ENCODE measurements at regions not wholly inside any gene's neighbourhood (a gene's known extent, or its start where the extent isn't known, plus 50 kb on each side); places are given as distances from the start of the nearest gene placed in this dataset.
"Not testable (repeated sequence)": the region's sequence is repeated elsewhere in the genome, so short reads cannot be mapped to it uniquely, and the experiment has no call there.

DNA sequence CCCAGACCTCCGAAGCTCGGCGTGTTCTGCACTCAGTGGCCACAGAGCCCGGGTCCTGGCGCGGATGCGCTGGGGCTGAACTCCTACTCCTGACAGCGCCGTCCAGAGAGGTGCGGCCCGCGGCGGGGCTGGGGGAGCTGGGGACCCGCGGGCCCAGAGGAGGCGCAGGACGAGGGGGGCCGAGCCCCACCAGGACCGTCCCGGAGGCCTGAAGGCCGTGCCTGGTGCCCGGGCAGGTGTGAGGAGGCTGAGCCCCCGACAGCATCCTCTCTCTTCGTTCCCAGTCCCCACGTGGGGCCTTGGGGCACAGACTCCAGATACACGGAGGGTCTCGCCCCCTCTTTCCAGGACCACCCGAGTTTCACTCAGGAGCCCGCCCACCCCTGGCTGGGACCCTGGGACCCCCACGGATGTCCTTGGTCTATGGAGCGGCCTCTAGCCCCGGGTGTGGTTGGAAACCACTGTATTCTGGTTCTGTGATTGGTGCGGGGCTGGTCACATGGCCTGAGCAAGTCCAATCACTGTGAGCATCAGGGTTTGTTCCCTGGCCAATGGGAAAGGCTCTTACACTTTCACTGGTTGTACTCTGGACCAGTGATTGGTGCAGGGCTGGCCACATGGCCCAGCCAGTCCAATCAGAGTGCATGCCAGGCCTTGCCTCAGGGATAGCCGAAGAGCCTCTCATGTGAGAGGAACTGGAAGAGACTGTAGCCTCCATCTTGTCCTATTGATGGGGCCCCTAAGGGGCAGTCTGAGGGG, 217.6 kb upstream of the SFSWAP start:
- DNase-seq: no peak

DNA sequence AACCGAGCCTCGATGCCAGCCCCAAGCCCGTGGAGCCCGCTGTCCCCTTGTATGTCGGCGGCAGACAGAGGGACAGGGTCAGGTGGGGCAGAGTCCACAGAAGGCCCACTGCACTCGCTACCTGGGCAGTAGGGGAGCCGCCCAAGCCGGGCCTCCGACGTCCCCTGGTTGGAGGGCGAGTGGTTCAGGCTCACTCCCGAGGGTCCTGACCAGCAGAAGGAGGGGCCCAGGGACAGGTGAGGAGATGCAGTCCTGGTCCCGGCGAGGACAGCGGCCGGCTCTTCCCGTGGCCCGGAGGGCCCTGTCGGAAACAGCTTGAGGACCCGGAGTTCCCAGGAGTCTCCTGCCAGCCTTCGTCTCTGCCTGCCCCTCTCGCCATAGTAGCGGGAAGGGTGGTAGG, 216.7 kb upstream of the SFSWAP start:
- DNase-seq: no peak

DNA sequence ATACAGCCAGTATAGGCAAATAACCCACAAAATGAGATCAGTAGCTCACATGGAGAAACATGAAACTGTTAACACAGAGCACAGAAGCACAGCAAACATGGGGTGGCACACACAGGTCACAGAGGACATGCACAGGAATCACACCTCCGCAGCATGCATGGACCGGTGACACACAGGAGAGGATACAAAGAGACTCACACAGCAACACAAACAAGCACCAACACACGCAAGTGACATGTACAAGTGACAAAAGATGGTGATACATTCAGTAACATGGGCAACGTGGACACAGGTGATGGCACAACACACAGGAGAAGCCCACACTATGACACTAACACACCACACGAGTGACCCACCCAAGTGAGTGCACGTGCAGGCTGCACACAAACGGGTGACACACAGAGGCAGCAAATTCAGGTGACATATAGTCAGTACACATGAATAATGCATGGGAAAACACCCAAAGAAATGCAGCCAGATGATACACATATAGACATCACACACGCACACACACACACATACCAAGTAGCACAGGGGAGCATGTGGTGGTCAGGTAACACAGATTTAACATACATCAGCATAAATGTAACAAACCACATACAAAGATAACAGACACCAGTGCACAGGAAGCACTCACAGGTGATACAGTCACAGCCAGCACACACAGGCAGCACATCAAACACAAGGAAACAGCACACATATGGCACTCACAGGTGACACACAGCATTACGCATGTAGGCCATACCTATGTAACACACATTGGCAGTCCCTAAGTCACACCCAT, 216.0 kb upstream of the SFSWAP start:
- no peak for DNase-seq

DNA sequence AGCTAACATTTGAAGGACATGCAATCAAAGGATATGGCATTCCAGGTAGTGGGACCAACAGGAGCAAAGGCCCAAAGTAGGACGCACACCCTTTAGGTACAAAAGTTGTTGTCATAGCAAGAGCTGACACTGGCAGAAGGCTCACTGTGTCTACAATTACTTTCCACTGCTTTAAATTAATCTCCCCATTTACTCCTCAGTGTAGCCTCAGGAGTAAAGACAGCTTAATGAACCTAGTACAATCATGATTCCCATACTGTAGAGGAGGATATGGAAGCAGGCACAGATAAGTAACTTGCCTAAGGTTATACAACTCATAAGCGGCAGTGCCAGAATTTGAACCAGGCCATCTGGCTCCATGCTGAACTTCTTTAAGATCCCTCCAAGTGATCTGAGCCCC, 212.9 kb upstream of the SFSWAP start:
- DNase-seq: no peak

DNA sequence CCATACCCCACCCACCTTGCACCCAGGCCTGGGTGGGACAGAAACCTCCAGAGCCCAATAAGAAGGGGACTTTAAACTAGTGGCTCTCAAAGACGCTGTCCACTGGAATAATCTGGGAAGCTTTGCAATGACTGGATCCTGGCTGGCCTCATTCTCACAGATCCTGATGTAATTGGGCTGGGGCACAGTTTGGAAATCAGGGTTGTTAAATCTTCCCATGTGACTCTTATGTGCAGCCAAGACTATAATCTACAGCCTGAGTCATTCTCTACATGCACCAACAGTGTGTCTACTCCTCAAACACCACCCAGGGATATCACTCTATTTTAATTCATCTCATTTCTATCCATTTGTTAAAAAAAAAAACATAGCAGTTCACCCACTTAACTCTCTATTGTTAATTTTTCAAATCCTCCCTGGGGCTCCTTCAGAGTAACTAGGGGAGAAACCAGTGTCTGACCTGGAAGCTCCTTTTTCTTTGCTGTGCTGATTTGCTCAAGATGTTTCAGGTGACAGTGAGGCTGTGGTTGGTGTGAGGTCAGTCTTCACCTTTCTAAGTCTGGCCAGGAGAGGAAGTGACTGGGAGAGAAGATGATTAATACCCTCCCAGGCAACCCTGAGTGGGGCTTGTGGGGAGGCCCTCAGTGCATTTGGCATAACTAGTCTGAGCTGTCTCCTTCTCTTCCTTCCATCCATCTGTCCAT, 211.6 kb upstream of the SFSWAP start:
- DNase-seq: no peak

DNA sequence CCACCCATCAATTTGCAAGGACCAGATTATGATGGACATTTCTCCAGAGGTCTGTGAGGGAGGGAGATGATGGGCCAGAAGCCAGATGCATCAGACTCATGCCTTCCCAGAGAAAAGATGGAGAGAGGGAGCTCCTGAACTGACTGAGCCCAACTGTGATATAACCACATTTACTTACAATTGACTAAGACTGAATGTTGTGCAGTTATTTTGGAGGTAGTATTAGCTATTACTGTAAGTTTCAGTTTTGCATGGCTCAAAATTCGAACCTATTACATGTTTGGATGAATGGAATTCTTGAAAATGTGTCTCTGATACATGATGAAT, 211.1 kb upstream of the SFSWAP start:
- DNase-seq: no peak

DNA sequence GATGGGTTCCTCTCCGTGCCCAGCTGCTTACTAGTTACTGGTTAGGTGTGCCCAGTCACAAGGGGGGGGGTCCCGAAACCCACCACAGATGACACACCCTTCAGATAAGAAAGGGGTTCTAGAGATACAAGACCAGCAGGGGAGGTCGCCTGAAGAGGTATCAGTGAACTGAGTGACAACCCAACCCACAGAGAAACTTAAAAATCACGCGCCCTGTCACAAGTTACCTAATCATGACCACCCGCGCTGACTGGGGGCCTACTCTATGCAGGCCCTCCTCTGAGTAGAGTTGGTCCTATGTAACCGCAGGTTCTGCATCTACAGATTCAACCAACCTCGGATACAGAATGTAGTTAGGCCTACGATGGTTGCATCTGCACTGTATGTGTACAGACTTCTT, 210.3 kb upstream of the SFSWAP start:
- no peak for DNase-seq

DNA sequence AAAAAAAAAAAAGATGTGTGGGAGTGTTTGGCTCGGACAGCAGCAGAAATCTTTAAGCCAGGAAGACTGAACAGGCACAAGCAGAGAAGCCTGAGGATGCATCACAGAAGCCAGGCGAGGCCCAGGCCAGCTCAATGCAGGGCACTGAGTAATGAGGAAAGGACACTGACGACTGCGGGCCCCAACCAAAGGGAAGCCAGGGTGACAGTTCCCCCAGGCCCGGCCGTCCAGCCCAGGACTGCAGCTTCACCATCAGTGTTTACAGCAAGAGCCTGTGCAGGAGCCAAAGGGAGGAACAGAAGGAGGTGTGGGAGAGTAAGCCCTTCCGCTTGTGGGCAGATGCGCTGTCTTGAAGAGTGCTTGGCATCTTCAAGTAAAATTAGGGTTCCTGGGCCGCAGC, 205.3 kb upstream of the SFSWAP start:
- DNase-seq: no peak

DNA sequence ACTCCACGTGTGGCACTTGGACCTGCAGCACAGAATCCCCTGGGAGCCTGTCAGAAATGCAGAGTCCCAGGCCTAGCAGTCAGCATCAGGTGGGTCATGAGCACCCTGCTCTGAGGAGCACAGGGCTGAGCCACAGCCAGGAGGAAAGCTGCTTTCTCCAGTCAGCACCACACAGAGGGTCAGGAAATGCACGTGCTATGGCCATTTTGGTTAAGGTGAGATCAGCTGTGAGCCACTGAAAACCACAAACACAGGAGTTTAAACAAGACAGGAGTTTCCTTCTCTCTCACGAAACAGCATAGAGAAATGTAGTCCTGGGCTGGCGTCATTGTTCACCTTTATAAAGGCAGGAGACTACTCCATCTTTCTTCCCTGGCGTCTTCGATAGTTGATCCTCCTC, 204.5 kb upstream of the SFSWAP start:
- no peak for DNase-seq

DNA sequence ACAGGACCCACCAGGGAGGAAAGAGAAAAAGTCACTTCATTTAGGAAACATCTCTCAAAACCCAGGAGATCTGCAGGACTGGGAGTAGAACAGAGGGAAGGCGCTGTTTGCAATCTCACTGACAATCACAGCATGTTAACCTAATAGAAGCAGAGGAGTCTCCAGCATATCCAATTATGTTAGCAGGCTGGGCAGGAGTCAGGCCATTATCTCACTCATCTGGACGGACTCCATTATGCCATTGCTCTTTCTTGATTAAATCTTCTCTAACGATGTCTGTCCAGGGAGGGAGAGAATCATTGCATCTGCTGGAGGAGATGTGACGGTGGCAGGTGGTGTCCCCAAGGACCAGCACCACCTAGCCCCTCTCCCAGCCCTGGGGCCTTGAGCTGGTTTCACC, 203.8 kb upstream of the SFSWAP start:
- no peak for DNase-seq

DNA sequence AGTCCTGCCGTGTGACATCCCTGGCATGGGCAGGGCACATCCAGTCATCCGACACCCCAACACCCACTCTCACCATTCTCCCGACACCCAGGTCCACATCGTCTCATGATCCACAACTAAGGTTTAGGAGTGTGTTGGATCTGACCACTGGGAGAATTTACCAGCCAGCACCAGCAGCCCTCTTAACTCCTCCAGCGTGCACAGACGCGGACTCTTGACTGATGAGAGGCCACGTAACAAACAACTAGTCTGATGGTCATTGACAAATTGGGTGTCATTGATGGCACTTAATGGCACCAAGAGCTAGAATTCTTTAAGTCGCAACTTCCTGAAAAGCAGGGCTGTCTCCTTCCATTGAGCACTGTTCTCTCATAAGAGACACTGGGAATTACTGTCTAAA, 203.0 kb upstream of the SFSWAP start:
- DNase-seq: no peak

DNA sequence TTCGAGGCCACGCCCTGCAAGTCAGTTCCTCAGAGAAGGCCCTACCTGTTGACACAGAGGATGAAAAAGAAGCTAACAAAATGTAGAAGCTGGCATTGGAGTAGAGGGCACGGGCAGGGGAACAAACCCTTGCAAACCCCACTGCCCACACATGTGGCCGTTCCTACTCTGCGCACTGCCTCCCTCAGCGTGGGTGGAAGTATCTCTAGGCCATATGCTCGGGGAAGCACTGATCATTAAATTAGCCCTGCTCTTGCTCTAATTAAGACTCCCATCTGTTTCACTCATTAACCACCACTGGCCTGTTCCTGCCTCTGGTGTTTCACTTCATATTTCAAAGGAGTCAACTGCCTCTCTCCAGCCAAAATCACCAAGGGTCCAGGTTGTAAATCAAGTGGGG, 201.2 kb upstream of the SFSWAP start:
- DNase-seq: no peak

DNA sequence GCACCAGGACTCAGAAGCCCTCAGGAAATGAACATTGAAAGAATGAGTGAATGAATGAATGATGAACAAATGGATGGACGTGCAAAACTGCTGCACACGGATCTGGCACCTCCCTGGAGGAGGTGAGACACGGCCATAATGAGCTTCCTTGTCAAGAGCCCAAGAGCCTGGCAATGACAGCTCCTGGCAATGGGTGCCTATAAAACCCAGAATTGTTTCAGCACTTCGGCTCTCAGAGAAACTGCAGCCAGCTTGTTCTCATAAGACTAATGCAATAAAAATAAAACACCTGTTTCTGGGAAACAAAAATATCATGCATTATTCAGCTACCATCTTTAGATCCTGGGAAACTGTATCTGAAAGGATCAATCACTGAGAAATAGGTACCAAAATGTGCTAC, 200.5 kb upstream of the SFSWAP start:
- DNase-seq: no peak

DNA sequence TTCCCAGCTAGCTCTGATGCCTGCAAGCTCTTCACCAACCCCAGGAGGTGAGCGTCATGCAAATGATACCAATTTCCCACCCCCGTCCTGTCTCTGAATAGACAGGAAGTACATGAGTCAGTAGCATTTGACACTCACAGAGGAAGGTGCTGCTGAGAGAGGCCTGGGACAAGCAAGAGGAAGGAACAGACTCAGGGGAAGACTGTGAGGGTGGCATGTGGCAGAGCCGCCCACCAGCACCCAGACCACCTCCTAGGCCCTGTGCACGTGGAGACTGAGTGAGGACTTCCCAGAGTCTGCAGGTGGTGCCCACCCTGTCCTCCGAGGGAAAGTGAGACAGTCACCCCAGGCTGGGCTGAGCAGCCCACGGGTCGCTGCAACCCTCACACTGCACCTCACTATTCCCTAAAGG, 199.5 kb upstream of the SFSWAP start:
- DNase-seq: peak; percentile 86

DNA sequence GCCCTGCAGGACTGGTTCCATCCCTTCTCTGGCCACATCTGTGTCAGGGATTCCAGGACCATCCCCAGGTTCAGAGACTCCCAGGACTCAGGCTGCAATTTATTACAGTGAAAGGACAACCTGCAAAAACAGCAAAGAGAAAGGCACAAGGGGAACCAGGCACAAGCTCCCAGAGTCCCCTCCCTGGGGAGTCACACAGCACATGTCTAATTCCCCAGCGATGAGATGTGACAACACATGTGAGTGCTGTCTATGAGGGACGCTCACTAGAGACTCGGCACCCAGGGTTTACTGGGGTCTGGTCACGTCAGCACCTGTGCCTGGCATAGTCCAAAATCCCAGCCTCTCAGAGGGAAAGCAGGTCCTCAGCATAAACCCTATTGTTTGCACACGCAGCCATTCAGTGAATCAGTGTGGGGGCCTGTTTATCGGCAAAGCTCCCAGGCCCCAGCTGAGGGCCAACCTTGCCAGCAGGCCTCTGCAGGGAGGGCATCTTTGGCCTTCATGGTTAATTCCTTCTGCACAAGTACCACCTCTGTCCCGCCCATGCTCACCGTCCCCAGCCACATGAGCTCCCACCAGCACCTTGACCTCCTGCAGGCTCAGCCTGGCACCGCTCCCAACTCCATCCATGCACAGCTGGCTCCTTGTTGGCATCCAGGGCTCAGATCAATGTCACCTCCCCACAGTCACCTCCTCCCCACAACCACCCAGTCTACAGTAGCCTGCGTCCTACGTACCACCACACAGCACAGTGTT, 198.9 kb upstream of the SFSWAP start:
- no peak for DNase-seq

DNA sequence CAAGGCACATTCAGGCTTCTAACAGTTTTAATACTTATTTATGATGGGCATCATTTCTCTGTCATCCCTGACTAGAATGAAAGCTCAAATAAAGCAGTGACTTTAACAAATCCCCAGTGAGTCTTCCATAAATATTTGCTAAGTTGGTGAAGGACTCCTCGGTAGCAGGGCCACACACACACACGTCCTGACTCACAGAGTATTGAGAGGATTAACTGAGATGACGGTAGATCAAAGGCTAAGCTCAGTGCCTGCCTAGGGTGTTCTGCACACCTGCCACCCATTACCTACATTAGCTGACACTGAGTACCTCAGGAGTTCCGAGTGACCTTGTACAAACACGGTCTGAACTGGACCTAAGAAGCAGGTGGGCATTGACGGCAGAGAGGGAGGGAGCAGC, 197.3 kb upstream of the SFSWAP start:
- DNase-seq: no peak

DNA sequence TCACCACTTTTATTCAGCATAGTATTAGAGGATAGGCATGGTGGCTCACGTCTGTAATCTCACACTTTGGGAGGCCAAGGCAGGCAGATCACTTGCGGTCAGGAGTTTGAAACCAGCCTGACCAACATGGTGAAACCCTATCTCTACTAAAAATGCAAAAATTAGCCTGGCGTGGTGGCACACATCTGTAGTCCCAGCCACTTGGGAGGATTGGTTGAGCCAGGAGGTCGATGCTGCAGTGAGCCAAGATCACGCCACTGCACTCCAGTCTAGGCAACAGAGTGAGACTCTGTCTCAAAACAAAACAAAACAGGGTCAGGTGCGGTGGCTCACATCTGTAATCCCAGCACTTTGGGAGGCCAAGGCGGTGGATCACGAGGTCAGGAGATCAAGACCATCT, 190.3 kb upstream of the SFSWAP start:
- not testable (repeated sequence) for DNase-seq

DNA sequence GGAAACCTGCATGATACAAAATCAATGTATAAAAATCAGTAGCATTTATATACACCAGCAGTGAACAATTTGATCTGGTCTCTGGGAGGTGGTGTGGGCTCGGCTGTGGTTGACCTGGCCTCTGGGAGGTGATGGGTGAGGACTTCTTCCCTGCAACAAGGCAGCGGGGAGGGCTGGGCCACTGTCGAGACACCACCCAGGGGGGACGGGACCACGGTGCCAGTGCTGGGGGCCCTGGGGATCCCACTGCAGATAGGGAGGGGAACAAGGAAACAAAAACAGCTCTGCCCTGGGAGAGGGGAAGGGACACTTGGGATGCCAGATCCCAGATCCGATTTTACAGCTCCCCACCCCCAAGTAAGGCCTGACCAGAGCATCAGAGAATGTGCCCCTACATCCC, 189.6 kb upstream of the SFSWAP start:
- no peak for DNase-seq

DNA sequence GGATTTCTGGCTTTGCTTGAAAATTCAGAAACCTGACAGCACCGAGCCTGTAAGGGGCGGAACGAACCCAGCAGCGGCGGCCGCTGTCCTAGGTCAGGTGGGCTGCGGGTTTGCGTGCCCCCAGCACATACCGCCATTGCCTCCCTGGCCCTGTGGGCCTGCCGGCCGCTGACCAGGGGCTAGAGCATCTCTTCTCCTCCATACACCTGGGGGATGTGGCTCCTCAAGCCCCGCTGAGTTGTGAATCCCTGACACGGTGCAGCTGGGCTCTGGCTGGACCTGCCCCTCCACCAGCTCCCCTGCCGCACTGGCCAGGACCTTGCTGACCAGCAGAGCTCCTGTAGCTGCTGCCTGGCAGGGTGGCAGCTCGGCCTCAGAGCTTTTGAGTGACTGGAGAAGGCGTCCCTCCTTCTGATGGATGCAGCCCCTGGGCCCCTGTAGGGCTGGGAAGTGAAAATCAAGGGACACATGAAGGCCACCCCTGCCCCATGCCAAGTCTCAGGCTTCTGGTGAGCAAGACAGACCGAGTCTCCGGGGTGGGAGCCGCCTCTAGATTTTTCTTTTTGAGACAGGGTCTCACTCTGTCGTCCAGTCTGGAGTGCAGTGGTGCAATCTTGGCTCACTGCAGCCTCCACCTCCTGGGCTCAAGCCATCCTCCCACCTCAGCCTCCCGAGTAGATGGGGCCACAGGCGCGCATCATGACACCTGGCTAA, 184.9 kb upstream of the SFSWAP start:
- no peak for DNase-seq

DNA sequence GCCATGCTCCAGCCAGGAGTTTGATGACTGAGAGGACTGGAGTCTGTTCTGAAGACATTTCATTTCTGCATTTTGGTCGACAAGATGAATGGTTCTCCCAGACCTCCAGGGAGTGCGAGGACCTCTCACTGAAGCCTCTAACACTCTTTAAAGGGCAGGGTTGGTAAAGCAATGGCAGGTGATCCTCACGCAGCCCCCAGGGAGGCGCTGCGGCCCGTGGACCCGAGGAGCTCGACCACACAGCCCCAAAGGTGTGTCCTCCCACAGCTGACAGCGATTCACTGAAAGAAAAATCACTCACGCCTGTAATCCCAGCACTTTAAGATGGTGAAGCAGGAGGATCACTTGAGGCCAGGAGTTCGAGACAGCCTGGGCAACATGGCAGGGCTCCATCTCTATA, 183.8 kb upstream of the SFSWAP start:
- no peak for DNase-seq

DNA sequence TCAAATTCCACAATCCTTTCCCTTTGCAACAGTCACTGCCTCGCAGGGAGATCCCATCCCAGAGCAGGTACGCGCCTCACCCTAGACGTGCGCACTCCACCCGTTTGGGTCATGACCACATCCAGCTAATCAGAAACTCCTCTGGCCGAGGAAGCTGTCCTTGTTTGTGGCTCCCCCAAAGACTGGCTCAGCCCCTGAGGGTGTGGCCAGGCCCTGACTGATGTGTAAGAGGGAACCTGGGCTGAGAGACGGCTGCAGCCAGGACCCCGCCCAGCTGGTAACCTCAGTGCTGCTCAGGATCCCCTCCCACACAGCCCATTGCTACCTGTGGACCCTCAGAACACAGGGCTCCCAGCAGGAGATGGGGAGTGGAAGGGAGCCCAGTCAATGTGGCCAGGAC, 183.2 kb upstream of the SFSWAP start:
- DNase-seq: no peak

DNA sequence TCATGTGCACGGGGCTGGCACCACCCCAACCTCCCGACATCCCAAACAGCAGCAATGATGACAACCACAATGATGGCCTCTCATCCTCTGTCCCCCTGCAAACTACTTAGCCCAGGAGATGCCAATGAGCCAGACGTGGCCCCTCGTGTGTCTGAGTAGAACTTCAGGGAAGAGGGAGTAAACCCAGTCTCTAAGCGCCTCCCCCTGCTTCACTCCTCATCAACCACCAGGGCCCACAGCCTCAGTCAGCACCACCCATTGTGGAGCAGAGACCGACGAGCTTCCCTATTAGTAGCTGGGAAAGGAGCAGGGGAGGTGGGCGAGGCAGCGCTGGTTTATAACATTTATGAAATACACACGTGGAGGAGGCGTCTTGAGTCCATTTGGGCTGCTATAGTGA, 182.7 kb upstream of the SFSWAP start:
- DNase-seq: no peak

DNA sequence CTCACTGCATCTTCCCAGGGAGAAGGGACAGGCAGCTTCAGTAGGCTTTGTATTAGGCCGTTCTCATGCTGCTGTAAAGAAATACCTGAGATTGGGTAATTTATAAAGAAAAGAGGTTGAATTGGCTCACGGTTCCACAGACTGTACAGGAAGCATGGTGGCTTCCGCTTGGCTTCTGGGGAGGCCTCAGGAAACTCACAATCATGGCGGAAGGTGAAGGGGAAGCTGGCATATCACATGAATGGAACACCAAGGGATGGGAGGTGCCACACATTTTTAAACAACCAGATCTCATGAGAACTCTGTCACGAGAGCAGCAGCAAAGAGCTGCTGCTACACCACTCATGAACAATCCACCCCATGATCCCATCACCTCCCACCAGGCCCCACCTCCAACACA, 182.2 kb upstream of the SFSWAP start:
- no peak for DNase-seq
